ENCODE measurements at regions not wholly inside any gene's neighbourhood (a gene's known extent, or its start where the extent isn't known, plus 50 kb on each side); places are given as distances from the start of the nearest gene placed in this dataset.

DNA sequence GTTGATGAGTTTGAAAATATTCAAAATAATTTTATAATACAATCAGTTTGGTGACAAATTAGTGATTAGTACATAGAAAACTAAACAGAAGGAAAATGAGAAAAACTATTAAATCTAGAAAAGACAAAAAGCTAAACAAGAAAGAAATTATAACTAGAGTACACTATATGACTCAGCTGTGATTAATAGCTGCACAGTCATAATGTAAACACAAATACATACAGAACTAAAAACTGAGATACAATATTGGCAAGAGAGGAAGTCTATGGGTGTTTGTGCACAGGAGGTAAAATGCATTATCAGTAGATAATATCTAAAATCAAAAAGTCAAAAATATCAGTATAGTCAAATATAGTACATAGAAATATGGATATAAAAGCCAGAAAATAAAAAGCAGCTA is 80.7 kb upstream of the PCSK6 start:
- Histone ChIP-seq H3K4me3 (no peak overlapping the region), H3K27ac (no peak overlapping the region), H3K4me1 (no peaks in the 10 kb centered on the region), H3K36me3 (no peaks in the 10 kb centered on the region), H3K9me3 (no peaks in the 10 kb centered on the region), H3K27me3 (no peaks in the 10 kb centered on the region)
- ATAC-seq (no peak), DNase-seq (no peak)
- TF ChIP-seq, protein P1, sequence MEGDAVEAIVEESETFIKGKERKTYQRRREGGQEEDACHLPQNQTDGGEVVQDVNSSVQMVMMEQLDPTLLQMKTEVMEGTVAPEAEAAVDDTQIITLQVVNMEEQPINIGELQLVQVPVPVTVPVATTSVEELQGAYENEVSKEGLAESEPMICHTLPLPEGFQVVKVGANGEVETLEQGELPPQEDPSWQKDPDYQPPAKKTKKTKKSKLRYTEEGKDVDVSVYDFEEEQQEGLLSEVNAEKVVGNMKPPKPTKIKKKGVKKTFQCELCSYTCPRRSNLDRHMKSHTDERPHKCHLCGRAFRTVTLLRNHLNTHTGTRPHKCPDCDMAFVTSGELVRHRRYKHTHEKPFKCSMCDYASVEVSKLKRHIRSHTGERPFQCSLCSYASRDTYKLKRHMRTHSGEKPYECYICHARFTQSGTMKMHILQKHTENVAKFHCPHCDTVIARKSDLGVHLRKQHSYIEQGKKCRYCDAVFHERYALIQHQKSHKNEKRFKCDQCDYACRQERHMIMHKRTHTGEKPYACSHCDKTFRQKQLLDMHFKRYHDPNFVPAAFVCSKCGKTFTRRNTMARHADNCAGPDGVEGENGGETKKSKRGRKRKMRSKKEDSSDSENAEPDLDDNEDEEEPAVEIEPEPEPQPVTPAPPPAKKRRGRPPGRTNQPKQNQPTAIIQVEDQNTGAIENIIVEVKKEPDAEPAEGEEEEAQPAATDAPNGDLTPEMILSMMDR (IDR thresholded peaks at IDR 0.05): no peak
- intact Hi-C loops (cut with DNase I): no loop called here

DNA sequence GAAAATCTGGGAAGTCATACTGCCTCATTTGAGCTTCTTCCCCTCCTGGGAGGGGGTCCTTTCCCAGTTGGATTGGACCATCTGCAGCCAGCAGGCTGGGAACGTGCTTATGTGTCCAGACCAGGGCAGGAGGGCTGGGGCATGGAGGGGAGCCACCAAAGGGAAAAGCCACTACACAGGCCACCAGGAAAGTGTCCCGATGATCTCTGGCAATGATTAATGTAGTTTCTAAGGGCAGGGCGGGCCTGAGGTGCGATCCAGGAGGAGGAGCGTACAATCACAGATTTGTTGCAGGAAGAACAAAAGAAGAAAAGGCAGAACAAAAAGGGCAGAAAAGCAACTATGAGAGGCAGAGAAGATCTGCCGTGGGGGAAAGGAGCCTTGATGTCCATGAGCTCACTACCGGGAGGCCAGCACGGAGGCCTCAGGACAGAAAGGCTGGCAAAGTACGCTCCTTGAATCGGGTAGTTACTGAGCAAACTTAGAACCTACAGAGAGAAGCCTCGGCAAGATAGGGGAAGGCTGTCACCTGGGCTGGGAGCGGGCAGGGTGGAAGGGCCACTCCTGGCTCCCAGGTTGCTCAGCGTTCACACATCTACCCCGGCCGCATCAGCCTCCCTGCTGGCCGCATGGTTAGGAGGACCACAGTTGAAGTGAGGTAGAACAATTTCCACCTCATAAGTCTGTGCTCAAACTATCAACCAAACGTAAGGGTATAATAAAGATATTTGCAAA is 79.5 kb upstream of the PCSK6 start:
- Histone ChIP-seq H3K36me3 (no peaks in the 10 kb centered on the region), H3K9me3 (no peaks in the 10 kb centered on the region), H3K4me3 (no peak overlapping the region), H3K27me3 (no peaks in the 10 kb centered on the region), H3K27ac (no peak overlapping the region), H3K4me1 (no peaks in the 10 kb centered on the region)
- TF ChIP-seq, protein P1 (IDR thresholded peaks at IDR 0.05): no peak
- DNase-seq (no peak), ATAC-seq (no peak)
- intact Hi-C loops (cut with DNase I): no loop called here

- Histone ChIP-seq H3K4me1 (no peaks in the 10 kb centered on the region), H3K9me3 (no peaks in the 10 kb centered on the region), H3K27ac (no peak overlapping the region), H3K36me3 (no peaks in the 10 kb centered on the region), H3K4me3 (no peak overlapping the region), H3K27me3 (no peaks in the 10 kb centered on the region)
- TF ChIP-seq, protein P1 (IDR thresholded peaks at IDR 0.05): no peak
- intact Hi-C loops (cut with DNase I): no loop called here
- DNase-seq (no peak), ATAC-seq (no peak)
Measured at GRCh38 chr15:101568309-101568708, 78.8 kb upstream of the PCSK6 start.

- TF ChIP-seq, protein P1 (IDR thresholded peaks at IDR 0.05): no peak
- H3K27me3 ChIP-seq: no peaks in the 10 kb centered on the region
- ATAC-seq (no peak), DNase-seq (no peak)
- H3K36me3 ChIP-seq: no peaks in the 10 kb centered on the region
- no peak overlapping the region for H3K27ac ChIP-seq
- H3K4me3 ChIP-seq: no peak overlapping the region
- no peaks in the 10 kb centered on the region for H3K9me3 ChIP-seq
- H3K4me1 ChIP-seq: no peaks in the 10 kb centered on the region
- intact Hi-C loops (cut with DNase I): no loop called here
Measured at GRCh38 chr15:101566748-101567488, 77.4 kb upstream of the PCSK6 start.

DNA sequence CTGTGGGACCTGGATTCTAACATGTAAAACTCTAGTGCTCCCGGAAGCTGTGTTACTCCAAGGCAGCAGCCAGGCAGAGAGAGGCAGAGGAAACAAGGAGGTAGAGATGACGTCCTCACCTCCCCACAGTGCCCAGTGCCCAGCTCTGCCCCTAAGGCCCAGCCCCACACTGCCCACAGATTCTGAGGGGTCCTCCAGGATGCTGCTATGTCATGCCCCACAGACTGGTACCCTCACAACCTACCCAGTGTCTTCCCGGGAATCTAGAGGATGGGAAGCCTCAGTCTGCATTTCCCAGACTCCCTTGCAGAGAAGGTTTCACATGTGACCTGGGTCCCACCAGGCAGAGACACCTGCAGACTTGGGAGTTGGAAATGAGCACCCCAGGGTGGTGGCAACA is 75.9 kb upstream of the PCSK6 start:
- no peaks in the 10 kb centered on the region for H3K4me1 ChIP-seq
- DNase-seq: no peak
- H3K9me3 ChIP-seq: no peaks in the 10 kb centered on the region
- H3K4me3 ChIP-seq: no peak overlapping the region
- no peaks in the 10 kb centered on the region for H3K36me3 ChIP-seq
- H3K27ac ChIP-seq: no peak overlapping the region
- TF ChIP-seq, protein P1 (IDR thresholded peaks at IDR 0.05): no peak
- no peak for ATAC-seq
- H3K27me3 ChIP-seq: no peaks in the 10 kb centered on the region
- intact Hi-C loops (cut with DNase I): no loop called here
